B cell (primary cell): ENCODE measurements at regions not wholly inside any gene's neighbourhood (a gene's known extent, or its start where the extent isn't known, plus 50 kb on each side); places are given as distances from the start of the nearest gene placed in this dataset.
"Not testable (repeated sequence)": the region's sequence is repeated elsewhere in the genome, so short reads cannot be mapped to it uniquely, and the experiment has no call there.

Experiments
- EZH2 ChIP-seq: IDR thresholded peaks from 2 replicates; pipeline ENCODE4 v1.6.1; 2012; ENCODE audit warnings: borderline replicate concordance, low read depth, mild to moderate bottlenecking, moderate library complexity, low read length; ENCODE audit not compliant: insufficient read depth, poor library complexity, severe bottlenecking
- TF ChIP-seq, protein P1 (sequence below): fragments of 200-600 bp; IDR thresholded peaks from one replicate; pipeline ENCODE4 v1.8.0; 2022; ENCODE audit warnings: antibody characterized with exemption, mild to moderate bottlenecking

DNA sequence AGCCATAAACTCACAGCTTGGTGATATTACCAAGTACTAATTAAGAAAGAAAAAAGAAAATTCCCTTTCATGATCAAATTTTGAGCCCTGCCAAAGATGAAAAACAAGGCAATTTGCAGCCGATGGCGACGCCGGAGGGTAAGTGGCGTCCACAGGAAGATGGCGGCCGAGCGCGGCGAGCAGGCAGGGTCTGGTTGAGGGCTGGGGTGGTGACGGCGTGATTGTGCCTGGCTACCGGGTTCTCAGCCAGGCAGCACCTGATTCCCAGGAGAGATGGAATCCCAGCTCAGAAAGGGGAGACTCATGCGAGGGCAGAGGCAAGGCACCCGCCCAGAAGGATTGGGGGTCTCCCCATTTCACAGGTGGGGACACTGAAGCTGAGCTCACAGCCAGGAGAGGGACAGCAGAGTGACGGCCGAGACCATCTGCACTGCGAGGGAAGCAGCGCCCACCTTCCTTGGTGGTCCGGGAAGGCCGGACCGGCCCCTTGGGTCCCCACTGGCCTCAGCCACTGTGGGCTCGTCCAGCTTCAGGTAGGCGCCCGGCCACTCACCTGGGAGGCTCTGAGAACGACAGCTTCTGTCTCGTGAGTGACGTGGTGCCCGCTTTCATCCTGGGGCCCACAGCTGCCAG lies 145.8 kb downstream of the IGLL1 start:
- TF ChIP-seq, protein P1, sequence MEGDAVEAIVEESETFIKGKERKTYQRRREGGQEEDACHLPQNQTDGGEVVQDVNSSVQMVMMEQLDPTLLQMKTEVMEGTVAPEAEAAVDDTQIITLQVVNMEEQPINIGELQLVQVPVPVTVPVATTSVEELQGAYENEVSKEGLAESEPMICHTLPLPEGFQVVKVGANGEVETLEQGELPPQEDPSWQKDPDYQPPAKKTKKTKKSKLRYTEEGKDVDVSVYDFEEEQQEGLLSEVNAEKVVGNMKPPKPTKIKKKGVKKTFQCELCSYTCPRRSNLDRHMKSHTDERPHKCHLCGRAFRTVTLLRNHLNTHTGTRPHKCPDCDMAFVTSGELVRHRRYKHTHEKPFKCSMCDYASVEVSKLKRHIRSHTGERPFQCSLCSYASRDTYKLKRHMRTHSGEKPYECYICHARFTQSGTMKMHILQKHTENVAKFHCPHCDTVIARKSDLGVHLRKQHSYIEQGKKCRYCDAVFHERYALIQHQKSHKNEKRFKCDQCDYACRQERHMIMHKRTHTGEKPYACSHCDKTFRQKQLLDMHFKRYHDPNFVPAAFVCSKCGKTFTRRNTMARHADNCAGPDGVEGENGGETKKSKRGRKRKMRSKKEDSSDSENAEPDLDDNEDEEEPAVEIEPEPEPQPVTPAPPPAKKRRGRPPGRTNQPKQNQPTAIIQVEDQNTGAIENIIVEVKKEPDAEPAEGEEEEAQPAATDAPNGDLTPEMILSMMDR, result not testable (repeated sequence)
- TF ChIP-seq EZH2, result not testable (repeated sequence)
